NCI-H128 (cell line): ENCODE measurements at regions not wholly inside any gene's neighbourhood (a gene's known extent, or its start where the extent isn't known, plus 50 kb on each side); places are given as distances from the start of the nearest gene placed in this dataset.

Experiments used
- DNase-seq: peaks from one replicate; lab custom pipeline; 2025; ENCODE audit not compliant: unreplicated experiment; lab: John Stamatoyannopoulos, UW

- DNase-seq = peak; percentile 74
These were observed 176.5 kb downstream of the SNX18 start for GRCh38 chr5:54693936-54694657.

- DNase-seq = no peak
These were observed 175.1 kb downstream of the SNX18 start for GRCh38 chr5:54692631-54693030.

- no peak for DNase-seq
These were observed 174.1 kb downstream of the SNX18 start for GRCh38 chr5:54691656-54692055.

DNA sequence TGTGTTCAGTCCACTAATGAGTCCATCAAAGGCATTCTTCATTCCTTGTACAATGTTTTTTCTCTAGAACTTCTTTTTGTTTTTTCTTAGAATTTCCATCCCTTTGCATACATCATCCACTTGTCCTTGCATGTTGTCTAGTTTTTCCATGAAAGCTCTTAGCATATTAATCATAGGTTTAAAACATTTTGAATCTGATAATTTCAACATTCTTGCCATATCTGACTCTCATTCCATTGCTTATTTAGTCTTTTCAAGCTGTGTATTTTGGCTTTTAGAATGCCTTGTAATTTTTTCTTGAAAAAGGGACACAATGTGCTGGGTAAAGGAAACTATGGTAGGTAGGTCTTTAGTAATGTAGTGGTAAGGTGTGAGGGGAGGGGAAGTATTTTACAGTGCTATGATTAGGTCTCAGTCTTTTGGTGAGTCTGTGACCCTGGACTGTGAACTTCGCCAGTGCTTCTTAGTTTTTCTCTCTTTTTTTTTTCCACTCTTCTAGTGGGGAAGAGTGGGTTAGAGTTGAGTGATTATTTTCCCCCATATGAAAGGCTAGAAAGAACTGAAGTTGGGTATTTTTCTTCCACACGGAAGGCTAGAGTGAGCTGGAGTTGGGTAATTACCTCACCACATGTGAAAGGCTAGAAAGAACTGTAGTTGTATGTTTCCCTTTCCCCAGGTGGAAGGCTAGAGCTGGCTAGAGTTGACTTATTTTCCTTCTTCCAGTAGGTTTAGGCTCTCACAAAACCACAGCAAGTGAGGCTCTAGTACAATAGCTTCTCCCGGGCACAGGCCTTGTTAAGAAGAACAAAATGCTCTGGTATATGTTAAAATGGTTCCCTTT lies 172.1 kb downstream of the SNX18 start:
- no peak for DNase-seq

GRCh38 chr5:54680998-54681397 lies 163.4 kb downstream of the SNX18 start:
- no peak for DNase-seq

- DNase-seq = no peak
These were observed 162.1 kb downstream of the SNX18 start for GRCh38 chr5:54679686-54680085.

- no peak for DNase-seq
These were observed 161.2 kb downstream of the SNX18 start for GRCh38 chr5:54678737-54679136.

DNA sequence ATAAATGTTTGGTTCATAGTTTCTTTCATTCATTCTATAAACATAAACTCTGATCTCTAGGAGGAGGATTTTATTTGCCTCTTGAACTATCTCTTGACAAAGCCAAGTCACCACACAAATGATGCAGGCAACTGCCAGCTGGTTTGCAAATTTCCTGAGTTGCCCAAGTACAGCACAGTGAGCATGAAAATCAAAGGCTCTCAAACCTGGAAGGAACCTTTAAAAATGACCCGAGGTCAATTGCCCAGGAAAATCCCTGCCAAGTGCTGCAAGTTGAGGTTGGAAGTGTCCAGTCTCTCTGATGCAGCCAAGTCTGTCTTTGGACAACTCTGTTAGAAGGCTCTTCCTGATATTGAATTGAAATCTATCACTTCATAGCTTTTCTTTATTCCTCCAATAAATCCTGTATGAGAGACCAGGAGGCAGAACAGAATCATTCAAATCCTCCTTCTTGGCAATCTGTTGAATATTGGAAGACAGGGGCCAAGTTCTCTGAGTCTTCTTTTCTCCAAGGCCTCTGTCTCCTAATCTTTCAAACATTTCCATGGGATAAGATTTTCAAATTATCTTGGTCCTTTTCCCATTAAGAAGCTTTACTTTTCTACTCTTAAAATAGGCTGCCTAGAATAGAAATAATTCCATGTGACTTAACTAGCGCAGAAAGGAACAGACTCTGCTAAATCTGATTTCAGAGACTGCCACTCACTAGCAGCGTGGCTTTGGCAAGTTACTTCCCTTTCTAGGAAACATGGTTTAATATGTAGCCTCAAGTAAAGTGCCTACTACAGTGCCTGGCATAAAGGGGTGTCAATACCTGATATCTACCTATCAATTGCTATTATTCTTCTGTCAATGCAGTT lies 159.2 kb downstream of the SNX18 start:
- no peak for DNase-seq

DNA sequence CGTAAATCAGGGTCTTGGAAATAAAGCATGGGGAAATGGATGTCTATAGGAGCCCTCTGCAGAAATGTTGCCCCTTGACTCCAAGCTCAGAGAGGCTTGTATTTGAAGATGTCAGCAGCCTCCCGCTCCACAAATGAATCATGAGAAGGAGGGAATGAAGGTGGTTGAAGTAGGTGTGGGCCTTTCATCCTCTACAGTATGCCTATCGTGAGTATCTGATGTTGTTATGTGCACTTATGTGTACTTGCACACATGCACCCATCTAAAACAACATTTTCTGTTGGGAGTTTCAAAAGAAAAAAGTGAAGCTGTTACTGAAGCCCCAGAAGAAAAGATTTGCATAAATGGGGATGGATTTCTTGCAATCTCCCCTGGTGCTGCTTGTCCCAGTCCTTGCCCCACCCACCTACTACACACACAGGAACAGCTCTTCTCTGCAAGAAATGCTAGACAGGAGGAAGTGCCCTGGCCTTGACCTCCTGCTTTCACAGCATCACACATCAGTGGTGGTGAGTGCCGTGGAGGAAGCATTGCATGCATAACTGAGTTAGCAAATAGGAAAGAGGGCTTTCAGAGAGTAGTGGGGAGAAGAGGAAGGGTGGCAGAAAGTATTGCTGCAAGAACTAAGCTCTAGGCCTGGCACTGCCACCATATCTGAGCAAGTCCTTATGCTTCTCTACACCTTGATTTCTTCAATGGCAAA lies 156.1 kb downstream of the SNX18 start:
- DNase-seq = no peak

DNA sequence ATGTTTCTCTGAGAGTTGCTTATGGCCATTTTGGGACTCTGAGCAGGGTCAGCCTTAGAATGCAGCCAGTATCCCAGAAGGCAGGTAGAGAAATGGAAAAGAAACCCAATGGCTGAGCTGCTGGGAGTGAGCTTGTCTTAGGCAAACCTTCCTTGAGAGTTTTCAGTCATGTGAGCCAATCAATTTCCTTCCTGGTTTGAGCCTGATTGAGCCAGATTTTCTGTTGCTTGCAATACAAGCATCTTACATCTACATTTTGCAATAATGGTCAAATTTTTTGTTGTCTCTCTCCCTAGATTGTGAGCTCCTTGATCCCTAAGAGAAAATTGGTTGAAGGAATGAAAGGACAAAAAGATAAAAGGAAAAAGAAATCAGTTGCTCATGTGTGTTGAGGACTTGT lies 155.3 kb downstream of the SNX18 start:
- no peak for DNase-seq

GRCh38 chr5:54671681-54672080 lies 154.1 kb downstream of the SNX18 start:
- DNase-seq = no peak

DNA sequence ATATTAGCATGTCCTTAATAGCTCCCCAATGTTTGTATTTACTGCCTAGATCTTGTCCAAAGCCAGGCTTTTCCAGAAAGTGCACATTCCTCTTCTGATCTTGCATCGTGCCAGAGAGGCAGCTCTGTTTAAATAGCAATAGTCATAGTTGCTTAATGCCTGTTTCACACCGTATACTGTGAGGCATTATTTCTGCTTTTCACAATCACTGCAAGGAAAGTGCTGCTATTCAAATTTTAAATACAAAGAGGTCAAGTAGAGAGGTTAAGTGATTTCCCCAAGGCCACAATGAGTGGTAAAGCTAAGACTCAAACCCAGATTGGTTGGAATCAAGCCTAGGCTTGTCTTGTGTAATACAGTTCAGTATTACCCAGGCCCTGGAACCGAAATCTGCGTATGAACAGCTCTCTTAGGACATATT lies 153.6 kb downstream of the SNX18 start:
- DNase-seq = no peak

DNA sequence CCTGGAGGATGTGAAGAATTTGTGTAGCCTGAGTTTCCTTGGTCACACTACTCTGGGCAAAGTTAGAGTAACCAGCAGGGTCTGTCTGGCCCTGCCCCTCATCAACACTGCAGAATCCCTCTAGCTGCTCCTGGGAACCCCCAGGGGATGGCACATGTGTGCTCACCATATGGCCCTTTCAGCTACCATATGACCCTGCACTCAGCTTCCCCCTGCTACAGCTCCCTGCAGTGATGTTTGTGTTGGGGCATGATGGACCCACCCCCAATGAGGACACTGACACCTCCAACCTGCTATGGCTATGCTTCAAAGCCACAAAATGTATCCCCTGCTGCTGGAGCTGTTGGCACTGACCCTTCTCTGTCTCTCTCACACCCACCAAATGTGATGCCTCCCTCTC lies 152.7 kb downstream of the SNX18 start:
- DNase-seq = no peak

GRCh38 chr5:54669845-54670244 lies 152.3 kb downstream of the SNX18 start:
- no peak for DNase-seq

DNA sequence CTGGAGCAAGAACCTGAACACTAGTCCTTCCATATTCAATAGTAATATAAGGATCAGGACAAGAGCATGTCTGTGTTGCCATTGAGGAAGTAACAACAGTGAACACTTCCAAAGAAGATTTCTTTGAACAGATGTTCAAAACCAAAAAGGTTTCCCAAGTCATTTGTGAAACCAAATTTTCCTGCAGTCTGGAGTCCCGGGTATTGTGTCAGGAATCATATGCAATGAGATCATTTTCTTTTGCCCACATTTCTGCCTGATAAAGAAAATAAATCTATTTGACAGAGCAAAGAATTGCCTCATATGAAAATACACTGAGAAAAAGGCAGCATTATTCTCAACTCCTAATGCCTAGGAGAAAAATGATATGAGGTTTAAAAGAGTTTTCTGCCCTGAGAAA lies 151.7 kb downstream of the SNX18 start:
- no peak for DNase-seq

DNA sequence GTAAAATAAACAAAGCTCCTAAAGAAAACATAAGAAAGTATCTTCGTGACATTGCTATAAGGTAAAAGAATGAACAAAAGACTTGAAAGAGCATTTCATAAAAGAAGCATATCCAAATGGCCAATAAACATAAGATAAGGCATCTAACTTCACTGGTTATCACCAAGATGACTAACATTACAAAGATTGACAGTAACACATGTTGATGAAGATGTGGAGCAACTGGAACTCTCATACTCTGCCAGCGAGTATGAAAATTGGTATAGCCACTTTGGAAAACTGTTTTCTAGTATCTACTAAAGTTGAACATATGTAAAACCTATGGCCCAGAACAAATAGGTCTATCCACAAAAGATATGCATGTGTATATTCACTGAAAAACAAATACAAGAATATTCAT lies 150.5 kb downstream of the SNX18 start:
- no peak for DNase-seq

- DNase-seq = no peak
These were observed 149.6 kb downstream of the SNX18 start for GRCh38 chr5:54667136-54667535.

GRCh38 chr5:54663866-54664265 lies 146.3 kb downstream of the SNX18 start:
- DNase-seq = no peak

DNA sequence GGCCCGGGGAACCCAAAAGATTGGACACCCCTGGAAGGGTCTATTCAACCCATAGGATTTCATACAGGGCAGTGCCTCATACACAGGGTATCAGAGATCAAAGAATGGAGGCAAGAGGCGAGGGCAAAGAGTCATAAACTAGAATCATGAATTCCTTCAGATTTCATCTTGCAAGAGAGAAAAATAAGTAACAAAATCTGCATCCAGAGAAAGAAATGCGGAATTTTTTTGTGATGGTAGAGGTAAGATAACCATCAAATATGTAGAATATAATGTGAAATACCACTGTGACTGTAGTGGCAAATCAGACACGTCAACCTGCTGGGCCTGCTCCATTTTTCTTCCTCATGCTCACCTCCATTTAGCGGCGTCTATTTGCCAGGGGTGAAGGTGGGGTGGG lies 143.6 kb downstream of the SNX18 start:
- no peak for DNase-seq

GRCh38 chr5:54659700-54660131 lies 142.2 kb downstream of the SNX18 start:
- DNase-seq = no peak

- no peak for DNase-seq
These were observed 140.5 kb downstream of the SNX18 start for GRCh38 chr5:54658010-54658409.
